NCI-H187 (cell line): ENCODE measurements at regions not wholly inside any gene's neighbourhood (a gene's known extent, or its start where the extent isn't known, plus 50 kb on each side); places are given as distances from the start of the nearest gene placed in this dataset.
"Not testable (repeated sequence)": the region's sequence is repeated elsewhere in the genome, so short reads cannot be mapped to it uniquely, and the experiment has no call there.

Source experiments
- DNase-seq, 2 experiments: peaks; one replicate each; lab custom pipeline; 2025; lab: John Stamatoyannopoulos, UW

DNA sequence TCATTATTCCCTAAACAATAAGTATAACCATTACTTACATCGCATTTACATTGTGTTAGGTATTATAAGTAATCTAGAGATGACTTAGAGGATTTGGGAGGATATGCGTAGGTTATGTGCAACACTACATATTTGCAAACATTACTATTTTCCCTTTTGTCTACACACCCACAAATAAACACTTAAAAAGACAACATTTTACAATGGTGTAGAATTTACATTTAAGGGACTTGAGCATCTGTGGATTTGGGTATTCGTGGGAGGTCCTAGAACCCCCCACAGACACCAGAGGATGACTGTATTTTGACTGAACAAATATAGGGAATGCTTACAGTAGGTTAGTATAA is 220.2 kb upstream of the MYO3A start:
- no peak for DNase-seq

DNA sequence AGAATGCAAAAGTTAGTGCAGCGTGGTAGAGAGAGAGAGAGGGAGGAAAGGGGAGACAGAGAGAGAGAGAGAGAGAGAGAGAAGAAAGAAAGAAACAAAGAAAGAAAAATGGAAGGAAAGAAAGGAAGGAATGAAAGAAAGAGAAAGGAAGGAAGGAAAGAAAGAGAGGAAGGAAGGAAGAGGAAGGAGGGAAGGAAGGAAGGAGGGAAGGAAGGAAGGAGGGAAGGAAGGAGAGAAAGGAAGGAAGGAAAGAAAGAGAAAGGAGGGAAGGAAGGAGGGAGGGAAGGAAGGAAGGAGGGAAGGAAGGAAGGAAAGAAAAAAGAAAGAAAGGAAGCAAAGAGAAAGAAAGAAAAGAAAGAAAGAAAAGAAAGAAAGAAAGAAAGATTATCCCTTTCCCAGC is 209.8 kb upstream of the MYO3A start:
- no peak for DNase-seq

DNA sequence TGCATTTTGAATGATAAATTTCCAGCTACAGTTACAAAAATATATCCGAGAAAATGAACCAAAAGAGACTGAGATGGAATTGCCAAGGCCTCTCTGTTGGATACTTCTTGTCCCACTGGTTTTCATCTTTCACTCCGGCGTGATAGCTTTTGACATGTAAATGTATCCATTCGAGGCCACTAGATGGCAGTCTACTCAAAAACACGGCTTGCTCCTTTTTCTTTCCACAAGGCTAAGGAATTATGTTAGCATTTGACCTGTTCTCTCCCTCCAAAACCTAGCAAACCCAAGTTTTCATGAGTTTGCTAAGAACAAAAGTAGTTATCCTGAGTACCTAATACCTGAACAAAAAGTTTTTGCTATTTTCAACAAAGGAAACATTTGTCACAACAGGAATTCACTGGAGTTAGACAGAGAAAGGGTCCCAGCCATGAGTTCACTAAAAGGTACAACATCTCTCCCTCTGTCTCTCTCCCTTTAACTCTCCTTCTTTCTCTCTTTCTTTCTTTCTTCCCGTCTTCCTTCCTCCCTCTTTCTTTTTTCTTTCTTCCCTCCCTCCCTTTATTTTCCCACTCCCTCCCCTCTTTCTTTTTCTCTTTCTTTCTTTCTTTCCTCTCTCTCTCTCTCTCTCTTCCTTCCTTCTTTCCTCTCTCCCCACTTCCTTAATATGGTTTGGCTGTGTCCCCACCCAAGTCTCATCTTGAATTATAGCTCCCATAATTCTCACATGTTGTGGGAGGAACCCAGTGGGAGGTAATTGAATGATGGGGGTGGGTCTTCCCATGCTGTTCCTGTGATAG is 207.9 kb upstream of the MYO3A start:
- no peak for DNase-seq

DNA sequence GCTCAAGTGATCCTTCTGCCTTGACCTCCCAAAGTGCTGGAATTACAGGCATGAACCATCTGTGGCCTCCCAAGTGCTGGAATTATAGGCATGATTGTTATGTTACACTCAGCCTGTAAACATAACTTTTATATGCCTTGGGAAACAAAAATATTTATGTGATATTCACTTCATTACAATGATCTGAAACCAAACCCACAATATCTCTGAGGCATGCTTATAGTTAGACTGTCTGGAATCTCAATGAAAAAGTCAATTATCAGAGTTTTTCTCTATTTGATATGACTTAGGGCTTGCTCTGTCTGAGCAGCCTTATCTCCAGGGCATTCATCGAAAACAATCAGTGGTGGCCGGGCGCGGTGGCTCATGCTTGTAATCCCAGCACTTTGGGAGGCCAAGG is 195.3 kb upstream of the MYO3A start:
- no peak for DNase-seq

DNA sequence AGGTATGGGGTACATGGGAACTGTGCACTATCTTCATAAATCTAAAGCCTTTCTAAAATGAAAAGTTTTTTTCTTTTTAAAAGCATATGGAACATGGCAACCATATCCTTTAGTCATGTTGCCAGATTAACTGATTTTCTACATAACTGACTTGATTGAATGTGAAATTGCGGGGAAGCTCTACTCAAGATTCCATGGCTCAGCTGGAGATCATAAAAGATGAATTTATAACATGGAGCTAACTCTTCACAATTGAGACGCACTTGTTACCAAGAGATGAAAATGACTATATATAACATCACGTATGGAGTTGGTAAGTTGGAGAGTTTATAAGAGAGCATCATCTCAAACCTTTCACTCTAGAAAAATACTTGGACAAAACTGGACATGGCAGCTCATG is 190.2 kb upstream of the MYO3A start:
- DNase-seq, result no peak

DNA sequence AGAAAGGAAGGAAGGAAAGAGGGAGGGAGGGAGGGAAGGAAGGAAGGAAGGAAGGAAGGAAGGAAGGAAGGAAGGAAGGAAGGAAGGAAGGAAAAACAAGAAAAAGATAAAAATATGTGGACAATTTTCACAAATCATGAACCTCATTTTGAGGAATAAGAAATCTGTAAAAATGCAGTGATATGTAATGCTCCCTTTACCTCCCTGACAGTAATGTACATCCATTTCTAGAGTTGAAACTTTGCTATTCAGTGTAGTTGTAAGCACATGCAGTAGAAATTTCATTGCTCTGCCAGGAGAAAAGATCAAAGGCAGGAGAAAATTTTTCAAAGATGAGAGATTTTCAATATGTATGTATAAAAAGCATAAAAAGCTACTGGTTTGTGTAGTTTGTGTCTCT is 189.5 kb upstream of the MYO3A start:
- DNase-seq, result no peak

DNA sequence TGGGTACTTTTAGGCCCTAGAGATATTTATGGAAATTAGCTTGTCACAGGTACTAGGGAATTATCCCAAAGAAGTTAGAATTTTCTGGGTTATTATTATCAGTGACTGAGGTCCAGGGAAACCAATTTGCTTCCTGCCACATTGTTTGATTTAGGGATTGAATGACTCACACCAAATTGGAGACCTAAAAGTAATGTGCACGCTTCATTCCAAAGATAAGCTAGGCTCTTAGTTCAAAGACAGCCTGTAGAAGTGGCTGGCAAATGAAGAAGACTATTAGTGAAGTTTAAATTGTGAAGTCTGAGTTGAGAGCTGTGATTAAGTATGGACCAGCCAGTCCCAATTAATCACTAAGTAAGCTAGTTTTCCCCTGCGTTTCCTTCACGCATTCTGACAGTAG is 188.1 kb upstream of the MYO3A start:
- no peak for DNase-seq

DNA sequence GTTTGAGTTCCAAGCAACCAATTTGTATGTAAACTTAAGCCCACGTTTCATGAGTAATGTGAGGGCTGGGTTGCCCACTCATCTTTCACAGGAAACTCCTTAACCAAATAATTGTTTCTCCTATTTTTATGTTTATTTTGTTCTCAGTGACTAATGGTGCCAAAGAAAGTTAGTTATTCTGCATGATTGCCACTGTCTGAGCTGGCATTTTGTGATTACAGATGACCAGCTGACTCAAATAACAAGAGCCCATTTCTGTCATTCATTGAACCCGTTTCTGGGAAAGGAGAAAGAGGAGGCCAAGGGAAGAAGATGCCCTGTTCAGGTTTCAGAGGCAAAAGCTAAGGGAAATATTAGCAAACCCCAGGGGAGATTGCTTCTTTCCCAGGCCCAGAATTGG is 186.9 kb upstream of the MYO3A start:
- no peak for DNase-seq

DNA sequence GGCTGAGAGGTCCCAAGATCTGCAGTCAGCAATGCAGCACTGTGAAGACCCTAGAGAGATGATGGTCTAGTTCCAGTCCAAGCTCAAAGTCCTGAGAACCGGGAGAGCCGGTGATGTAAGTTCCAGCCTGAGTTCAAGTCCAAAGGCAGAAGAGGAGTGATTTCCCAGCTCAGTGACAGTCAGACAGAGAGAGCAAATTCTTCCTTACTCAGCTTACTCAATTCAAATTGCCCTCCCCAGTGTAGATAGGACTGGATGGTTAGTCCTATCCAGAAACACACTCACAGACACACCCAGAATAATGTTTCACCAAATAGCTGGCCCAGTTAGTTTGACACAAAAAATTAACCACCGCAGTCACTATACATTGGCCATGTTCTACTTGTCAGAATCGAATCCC is 185.5 kb upstream of the MYO3A start:
- no peak for DNase-seq

DNA sequence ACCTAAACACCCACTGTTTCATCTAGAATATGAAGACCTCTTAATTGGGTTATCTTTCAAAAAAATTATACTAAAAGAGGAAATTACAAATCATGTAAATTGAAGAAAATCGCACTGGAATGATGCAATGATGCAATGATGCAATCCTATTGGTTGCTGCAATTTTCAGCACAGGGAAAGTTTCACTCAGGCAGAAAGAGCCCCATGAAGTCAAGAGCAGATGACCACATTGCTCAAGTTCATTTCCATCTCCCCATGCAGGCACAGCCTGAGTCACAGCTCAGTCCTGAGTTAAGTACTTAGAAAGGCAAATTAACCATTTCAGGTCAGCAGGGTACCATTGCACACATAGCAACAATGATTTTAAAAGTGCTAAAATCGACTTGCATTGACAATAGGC is 180.3 kb upstream of the MYO3A start:
- no peak for DNase-seq

DNA sequence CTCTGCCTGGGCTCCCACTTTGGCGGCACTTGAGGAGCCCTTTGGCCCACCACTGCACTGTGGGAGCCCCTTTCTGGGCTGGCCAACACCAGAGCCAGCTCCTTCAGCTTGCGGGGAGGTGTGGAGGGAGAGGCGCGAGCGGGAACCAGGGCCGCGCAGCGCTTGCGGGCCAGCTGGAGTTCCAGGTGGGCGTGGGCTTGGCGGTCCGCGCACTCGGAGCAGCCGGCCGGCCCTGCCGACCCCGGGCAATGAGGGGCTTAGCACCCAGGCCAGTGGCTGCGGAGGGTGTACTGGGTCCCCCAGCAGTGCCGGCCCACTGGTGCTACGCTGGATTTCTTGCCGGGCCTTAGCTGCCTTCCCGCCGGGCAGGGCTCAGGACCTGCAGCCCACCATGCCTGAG is 178.2 kb upstream of the MYO3A start:
- not testable (repeated sequence) for DNase-seq

DNA sequence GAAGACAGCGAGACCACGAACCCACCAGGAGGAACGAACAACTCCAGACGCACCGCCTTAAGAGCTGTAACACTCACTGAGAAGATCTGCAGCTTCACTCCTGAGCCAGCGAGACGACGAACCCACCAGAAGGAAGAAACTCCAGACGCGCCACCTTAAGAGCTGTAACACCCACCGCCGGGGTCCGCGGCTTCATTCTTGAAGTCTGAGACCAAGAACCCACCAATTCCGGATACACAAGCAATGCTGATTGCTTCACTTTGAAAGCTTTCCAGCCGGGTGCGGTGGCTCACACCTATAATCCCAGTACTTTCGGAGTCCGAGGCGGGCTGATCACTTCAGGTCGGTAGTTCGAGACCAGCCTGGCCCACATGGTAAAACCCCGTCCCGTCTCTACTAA is 177.2 kb upstream of the MYO3A start:
- no peak for DNase-seq

DNA sequence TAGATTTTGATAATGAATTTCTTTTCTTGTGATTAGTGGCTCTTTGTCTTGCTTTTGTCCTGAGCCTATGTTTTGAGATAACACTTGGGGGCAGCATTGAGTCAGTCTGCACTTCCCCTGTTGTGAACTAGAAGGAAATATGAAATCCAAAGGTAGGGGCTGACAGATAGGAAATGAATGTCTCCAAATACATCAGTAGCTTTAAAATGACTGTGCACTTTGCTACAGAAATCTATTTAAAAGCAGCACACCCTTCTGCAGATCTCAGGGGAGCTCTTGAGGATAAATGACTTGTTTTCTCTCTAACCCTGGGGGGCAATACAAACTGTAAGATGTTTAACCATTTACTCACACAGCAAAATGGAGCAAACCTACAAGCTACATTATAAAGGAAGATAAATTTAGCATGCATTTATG is 176.0 kb upstream of the MYO3A start:
- peak; percentile 1 to 34 for DNase-seq

DNA sequence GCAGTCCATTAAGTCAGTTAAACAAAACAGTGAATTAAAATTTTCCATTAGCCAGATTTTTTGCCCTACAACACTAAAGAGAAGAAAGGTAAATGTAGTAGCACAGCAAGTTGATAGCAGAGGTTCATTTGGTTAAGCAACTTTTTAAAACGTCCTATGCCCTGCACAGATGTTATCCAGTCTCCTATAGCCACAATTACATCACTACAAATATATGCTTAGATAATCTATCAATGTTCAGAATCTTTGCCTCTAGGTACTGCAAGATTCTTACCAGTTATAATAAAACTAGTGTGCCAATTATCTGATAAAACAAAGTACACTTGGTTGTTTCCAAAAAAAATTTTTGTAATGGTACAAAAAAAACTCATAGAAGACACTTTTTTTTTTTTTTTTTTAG is 175.5 kb upstream of the MYO3A start:
- DNase-seq, result no peak

DNA sequence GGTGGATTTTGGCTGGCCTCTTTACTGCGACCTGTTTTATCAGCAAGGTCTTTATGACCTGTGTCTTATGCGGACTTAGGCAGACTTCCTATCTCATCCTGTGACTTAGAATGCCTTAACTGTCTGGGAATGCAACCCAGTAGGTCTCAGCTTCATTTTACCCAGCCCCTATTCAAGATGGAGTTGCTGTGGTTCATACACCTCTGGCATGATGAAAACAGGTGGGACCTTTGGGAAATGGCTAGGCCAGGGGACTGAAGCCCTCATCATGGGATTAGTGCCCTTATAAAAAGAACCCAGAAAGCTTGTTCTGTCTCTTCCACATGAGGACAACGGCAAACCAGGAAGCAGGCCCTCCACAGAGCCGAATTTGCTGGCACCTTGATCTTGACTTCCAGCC is 172.1 kb upstream of the MYO3A start:
- DNase-seq, result no peak

DNA sequence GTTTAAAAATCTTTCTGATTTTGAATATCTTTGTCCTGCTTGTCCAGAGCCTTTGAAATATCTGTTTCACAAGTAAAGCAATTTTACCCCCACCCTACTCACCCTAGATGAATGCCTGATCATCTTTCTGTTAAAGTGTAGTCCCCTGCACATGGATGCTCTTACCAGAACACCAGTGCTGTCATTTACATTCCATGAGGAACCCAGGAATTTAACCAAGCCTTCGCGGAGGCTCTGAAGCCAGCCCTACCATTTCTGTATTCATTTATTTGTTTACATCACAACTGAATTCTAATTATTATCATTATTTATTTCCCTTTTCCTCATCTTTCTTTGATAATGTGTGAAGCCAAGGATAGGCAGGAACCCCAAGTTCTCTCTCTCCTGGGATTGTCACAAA is 167.8 kb upstream of the MYO3A start:
- DNase-seq, result no peak

DNA sequence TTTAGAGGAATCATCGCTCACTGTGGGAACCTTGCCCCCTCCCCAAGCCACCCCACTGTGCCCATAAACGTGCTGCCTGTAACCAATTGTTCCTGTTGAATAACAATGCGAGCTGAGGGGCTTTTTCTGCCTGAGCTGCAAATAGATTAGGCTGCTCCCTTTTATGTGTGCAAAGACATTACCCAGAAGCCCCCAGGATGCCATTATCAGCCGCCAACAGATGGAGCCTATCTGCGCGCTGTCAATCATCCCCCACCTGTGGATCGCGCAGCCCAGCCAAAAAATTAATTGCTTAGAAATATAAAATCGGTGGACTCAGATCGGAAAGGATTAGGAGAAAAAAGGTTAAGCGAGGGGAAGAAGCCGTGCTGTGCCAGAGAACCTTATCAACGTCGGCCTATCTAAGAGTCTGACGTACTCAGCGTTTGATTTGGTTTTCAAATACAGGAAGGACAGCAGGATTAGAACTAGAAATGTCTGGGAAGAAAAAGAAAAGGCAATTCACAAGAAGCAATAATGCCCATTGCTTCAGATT is 167.3 kb upstream of the MYO3A start:
- DNase-seq, result no peak

DNA sequence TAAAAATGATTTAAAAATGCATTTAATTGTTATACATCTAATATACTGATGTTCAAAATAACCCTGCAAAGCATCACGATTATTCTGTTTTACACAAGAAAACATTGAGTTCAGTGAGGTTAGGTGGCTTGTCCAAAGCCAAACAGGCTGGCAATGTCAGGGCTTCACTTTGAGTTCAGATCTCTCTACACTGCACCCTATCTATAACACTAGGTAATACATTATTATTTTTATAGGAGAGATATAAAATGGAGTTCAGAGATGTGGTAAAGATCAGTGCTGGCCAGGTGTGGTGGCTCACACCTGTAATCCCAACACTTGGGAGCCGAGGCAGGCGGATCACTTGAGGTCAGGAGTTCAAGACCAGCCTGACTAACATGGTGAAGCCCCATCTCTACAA is 165.9 kb upstream of the MYO3A start:
- no peak for DNase-seq

DNA sequence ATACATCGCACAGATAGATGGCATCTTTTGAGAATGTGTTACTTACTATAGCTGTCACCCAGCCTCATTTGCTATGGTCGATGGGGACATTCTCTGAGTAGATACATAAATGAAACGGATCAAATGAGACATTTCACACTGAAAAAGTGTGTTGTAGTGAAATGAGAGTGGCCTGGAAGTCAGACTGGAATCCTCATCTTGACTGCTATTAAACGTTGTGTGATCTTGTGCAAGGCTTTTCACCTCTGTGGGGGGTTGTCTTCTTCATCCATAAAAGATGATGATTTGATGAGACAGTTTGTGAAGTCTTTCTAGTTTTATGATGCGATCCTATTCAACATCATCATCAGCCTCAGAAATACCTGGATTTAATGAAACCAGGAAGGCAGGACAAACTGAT is 155.4 kb upstream of the MYO3A start:
- no peak for DNase-seq

DNA sequence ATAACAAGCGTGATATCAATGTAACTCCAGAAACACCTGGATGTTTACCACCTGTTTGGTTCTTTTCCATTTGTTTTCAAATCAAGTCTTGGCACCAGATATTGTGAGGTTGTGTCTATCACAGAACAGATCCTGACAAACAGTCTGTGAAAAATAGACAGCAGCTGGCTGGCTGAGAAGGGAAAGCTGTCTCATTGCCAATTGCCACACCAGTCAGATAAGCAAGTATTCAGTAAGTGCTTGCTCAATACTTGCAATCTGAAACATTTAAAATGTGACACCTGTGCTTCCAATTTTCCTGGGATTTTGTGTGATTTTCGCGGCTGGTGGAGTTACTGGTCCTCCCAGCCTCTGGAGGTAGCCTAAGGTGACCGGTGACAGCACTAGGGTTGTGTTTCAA is 147.9 kb upstream of the MYO3A start:
- no peak for DNase-seq

DNA sequence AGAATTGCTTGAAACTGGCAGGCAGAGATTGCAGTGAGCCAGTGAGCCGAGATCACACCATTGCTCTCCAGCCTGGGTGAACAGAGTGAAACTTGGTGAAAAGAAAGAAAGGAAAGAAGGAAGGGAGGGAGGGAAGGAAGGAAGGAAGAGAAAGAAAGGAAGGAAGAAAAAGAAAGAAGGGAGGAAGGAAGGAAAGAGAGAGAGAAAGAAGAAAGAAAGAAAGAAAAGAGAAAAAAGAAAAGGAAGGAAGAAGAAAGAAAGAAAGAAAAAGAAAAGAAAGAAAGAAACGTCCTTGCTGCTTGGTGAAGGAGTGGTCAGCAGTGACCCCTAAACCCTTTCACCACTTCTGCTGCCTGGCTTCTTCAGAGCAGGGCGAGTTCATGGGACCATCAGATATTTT is 147.1 kb upstream of the MYO3A start:
- DNase-seq, result no peak

DNA sequence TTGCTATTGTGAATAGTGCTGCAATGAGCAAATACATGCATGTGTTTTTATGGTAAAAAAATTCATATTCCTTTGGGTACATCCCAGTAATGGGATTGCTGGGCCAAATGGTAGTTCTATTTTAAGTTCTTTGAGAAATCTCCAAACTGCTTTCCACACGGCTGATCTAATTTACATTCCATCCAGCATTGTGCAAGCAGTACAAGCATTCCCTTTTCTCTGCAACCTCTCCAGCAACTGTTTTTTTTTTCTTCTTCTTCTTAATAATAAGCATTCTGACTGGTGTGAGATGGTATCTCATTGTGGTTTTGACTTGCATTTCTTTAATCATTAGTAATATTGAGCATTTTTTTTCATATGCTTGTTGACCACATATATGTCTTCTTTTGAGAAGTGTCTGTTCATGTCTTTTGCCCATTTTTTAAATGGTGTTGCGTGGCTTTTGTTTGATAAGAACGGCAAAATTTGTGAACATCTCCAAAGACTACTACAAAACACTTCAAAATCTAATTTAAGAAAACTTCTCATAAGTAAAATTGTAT is 136.1 kb upstream of the MYO3A start:
- DNase-seq, result no peak

DNA sequence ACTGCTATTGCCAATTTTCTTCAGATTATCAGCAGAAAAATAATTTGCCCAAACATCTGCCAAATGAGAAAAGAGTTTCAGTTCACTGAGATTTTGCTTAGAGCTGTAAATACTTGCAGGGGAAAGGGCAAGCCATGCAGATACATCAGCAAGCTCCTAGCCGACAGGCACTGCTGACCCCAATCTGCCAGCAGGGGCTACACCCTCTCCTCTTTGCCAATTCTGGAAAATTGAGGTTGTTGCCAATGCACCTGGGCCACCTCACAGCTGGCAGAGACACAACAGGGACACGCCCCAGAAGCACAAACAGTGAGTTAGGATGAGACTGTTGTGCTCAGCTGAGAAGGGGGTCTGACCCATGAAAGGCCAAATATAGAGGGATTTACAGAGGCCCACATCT is 129.5 kb upstream of the MYO3A start:
- no peak for DNase-seq

DNA sequence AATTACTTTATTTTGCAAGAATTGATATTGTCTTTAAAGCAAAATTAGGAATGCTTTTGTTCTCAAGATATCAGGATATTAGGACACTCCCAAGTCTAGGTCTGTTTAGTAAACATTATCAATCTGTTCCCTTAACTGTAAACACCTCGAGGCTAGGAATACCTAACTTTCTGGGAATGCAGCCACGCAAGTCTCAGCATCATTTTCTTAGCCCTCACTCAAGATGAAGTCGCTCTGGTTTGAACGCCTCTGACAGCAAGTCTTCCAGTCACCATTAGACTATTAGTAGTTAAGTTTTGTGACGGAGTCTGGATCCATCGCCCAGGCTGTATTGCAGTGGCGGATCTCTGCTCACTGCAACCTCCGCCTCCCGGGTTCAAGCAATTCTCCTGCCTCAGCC is 128.0 kb upstream of the MYO3A start:
- DNase-seq, result no peak
